Upper lobe of left lung (tissue), 4 donors: ENCODE measurements at regions not wholly inside any gene's neighbourhood (a gene's known extent, or its start where the extent isn't known, plus 50 kb on each side); places are given as distances from the start of the nearest gene placed in this dataset.

Experiments used
- CTCF ChIP-seq, 6 experiments: fragments of 450-650 bp in 4 of 6; fragments of 200-600 bp in 2 of 6; sonication (generic) in 2 of 6; IDR thresholded peaks; one replicate each; pipeline ENCODE4 v1.5.1; 2016 to 2019; ENCODE audit warnings: antibody characterized with exemption in 6 of 6
- EP300 ChIP-seq, 4 donors: sonication (generic); formaldehyde crosslinking; IDR thresholded peaks; one replicate each; pipeline ENCODE4 v1.5.1; 2017; ENCODE audit warnings: antibody characterized with exemption in 4 of 4, control low read depth in 2 of 4
- POLR2A ChIP-seq, 4 donors: fragments of 450-650 bp; IDR thresholded peaks; one replicate each; pipeline ENCODE4 v1.5.1; 2016 to 2017; ENCODE audit warnings: antibody characterized with exemption in 4 of 4, mild to moderate bottlenecking in 2 of 4
- POLR2AphosphoS5 ChIP-seq, 2 donors: sonication (generic); formaldehyde crosslinking; IDR thresholded peaks; one replicate each; pipeline ENCODE4 v1.5.1; 2017; ENCODE audit warnings: antibody characterized with exemption in 2 of 2

DNA sequence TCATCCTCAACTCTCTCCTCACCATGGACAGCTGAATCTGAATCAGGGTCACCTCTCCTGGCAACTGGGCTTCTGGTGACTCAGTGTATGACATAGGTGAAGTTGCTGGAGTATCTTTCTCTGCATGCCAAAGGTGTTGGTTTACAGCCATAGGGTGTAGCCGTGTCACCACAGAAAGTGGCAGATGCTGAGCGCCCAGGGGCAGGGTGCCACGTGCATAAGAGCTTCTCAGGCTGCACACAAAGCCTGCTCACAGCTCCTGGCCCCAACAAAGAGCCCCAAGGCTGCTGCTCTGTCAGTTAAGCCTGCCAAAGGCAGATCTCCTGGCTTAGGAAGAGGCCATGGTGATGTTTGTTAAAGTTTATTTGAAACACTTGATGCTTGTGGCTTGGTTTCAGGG lies 297.7 kb upstream of the WWC1 start:
- TF ChIP-seq CTCF (IDR thresholded peaks at IDR 0.05) (no peak), POLR2A (IDR thresholded peaks at IDR 0.05) (no peak), POLR2AphosphoS5 (IDR thresholded peaks at IDR 0.05) (no peak), EP300 (IDR thresholded peaks at IDR 0.05) (no peak)
